AG04449 (cell line): ENCODE measurements at regions not wholly inside any gene's neighbourhood (a gene's known extent, or its start where the extent isn't known, plus 50 kb on each side); places are given as distances from the start of the nearest gene placed in this dataset.

Experiments used
- CTCF ChIA-PET: fragments of 350-600 bp; formaldehyde crosslinking; extraction: SDS; loops from one replicate; lab custom pipeline; 2021; ENCODE audit warnings: antibody characterized with exemption; lab: Yijun Ruan, JAX
- POLR2A ChIA-PET: fragments of 400-600, 350-600 bp; formaldehyde crosslinking; extraction: SDS; loops from one replicate; lab custom pipeline; 2020; ENCODE audit warnings: antibody characterized with exemption, inconsistent platforms; lab: Yijun Ruan, JAX
- DNase-seq: peaks from one replicate; pipeline ENCODE4 v3.0.0-alpha.2; 2010; ENCODE audit warnings: low read depth, low spot score
- H3K4me3 ChIP-seq: 2 replicates; pipeline ENCODE4 v1.5.1; 2011; ENCODE audit warnings: low read depth, mild to moderate bottlenecking, control low read depth, low read length
- CTCF ChIP-seq: IDR thresholded peaks from one replicate; pipeline ENCODE4 v1.5.1; 2011; ENCODE audit warnings: mild to moderate bottlenecking, moderate library complexity, low read length, control low read depth, inconsistent platforms; ENCODE audit not compliant: insufficient read depth; ENCODE audit errors: missing control alignments

DNA sequence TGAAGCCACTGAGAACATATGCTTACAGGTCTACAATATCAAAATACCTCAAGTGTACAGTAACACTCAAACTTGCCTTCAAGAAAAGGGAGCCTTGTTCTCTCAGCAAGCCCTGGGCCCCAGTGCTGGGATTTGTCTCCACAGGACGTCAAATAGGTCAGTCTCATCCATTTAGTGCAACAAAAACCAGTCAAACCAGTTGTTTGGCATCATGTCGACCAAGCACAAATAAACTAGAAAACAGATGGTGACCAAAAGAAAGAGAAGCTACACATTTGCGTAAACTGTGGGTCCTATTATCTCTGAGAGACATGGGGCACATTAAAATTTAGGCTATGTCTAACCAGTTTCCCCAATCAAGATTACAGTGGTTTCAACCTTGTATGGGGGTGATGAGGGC, 182.6 kb upstream of the PKDCC start:
- no peak for TF ChIP-seq CTCF
- ChIA-PET CTCF (interaction anchor here (1.0 to 20.1 kb wide), 6 partner anchors 11 to 231 kb away, joined by 3 to 1155 read pairs (median 5); no protein-coding TSS in a partner anchor), POLR2A (no interaction called here)
- DNase-seq: no peak
- no peak overlapping the region for H3K4me3 ChIP-seq

DNA sequence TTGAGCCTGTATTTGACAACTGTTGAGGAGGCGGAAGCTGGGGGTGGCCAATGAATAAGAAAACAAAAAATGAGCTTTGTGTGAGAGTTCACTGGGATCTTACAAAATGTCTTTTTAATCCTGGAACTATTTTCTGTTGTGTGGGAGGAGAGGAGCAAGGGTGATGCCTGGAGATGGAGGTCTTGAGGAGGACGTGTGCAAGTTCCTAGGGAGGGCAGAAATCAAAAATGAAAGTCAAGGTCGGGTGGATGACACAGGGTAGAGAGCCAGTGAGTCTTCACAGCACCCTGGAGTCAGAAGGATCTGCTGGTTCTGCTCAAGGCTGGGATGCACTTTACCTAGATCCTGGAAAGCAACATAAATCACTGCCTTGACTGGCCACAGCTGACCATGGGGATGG, 180.3 kb upstream of the PKDCC start:
- H3K4me3 ChIP-seq: no peak overlapping the region
- no peak for DNase-seq
- TF ChIP-seq CTCF: no peak
- ChIA-PET CTCF (interaction anchor here (1.0 to 20.1 kb wide), 9 partner anchors 7 to 227 kb away, joined by 3 to 1155 read pairs (median 9); no protein-coding TSS in a partner anchor), POLR2A (interaction anchor here (0.6 kb wide), 1 partner anchor 216 kb away, joined by 3 read pairs; no protein-coding TSS in a partner anchor)

DNA sequence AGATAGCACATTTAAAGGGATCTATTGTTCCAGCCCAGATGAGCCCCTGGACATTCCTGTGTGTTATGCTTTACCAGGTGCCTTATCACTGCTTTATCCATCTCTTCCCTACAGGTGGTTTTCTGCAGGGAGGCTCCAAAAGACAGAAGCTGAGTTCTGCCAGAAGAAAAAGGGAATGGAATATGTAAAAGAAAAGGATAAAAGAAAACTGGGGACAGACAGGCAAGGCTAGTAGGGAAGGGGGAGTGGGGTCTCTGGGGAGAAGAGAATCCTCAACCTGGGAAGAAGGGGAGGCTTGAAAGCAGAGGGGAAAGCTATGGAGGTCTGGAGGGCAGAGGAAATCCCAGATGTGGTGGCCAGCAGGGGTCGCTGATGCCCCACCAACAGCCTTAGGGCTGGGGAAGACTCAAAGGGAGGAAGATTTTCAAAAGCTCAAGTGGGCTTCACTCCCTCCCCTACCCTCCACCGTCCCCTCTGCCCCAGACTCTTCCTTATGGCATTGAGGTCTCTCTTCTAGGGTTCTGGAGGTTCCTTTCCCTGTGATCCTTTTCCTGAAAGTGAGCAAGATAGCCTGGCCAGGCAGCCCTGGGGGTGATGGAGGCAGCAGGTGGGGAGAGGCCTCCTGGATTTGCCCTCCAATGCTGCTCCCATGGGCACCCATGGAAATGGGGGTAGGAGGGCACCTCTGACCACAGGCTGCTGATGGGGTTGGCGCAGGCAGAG, 178.1 kb upstream of the PKDCC start:
- DNase-seq: no peak
- POLR2A ChIA-PET: no interaction called here
- TF ChIP-seq CTCF: peak; percentile 87
- CTCF ChIA-PET: interaction anchor here (0.6 to 20.1 kb wide), 47 partner anchors 9 to 461 kb away, joined by 3 to 1155 read pairs (median 5); partner anchors contain the start of gene PKDCC
- H3K4me3 ChIP-seq: no peak overlapping the region

DNA sequence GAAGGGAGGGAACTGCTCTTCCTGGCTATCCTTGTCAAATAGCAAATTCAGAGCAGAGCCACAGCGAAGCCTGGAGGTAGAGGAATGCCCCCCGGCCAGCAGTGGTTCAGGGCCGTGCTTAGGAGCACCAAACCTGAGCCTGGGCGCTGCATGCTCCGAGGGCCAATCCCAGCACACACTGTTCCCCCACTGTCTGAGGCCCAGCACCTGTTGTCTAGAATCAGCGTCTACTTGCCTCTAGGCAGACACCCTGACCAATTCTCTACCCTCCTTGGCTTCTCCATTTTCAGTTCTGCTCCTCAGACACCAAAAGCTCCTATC, 177.6 kb upstream of the PKDCC start:
- H3K4me3 ChIP-seq: no peak overlapping the region
- no peak for DNase-seq
- TF ChIP-seq CTCF: no peak
- POLR2A ChIA-PET: no interaction called here
- CTCF ChIA-PET: interaction anchor here (0.6 to 20.1 kb wide), 41 partner anchors 9 to 461 kb away, joined by 3 to 1155 read pairs (median 6); no protein-coding TSS in a partner anchor

- no peak overlapping the region for H3K4me3 ChIP-seq
- ChIA-PET POLR2A (no interaction called here), CTCF (interaction anchor here (0.7 to 20.1 kb wide), 22 partner anchors 8 to 223 kb away, joined by 3 to 1155 read pairs (median 14); no protein-coding TSS in a partner anchor)
- TF ChIP-seq CTCF: peak; percentile 51
- DNase-seq: no peak
Measured at GRCh38 chr2:41871080-41871479, 176.7 kb upstream of the PKDCC start.

- H3K4me3 ChIP-seq: no peak overlapping the region
- ChIA-PET POLR2A (no interaction called here), CTCF (interaction anchor here (0.9 to 20.1 kb wide), 14 partner anchors 12 to 238 kb away, joined by 3 to 1155 read pairs (median 34); partner anchors contain the start of gene PKDCC)
- TF ChIP-seq CTCF: no peak
- no peak for DNase-seq
Measured at GRCh38 chr2:41872646-41873045, 175.2 kb upstream of the PKDCC start.
